Stomach (tissue), 8 donors: ENCODE measurements at regions not wholly inside any gene's neighbourhood (a gene's known extent, or its start where the extent isn't known, plus 50 kb on each side); places are given as distances from the start of the nearest gene placed in this dataset.
A peak's percentile ranks its signal among the peaks of the same experiment; 100 is the strongest.
"Not testable (repeated sequence)": the region's sequence is repeated elsewhere in the genome, so short reads cannot be mapped to it uniquely, and the experiment has no call there.

Experiments used
- DNase-seq, 2 donors: peaks; one replicate each; pipeline versions ENCODE4 v3.0.0 to v3.0.0-alpha.2; 2013 to 2019
- H3K27ac ChIP-seq, 5 donors: fragments of 200-600 bp in 4 of 5; sonication (generic) in 4 of 5; one replicate each; pipeline ENCODE4 v1.5.1; 2013 to 2019; ENCODE audit warnings: mild to moderate bottlenecking in 1 of 5, moderate library complexity in 1 of 5
- H3K27me3 ChIP-seq, 3 donors: fragments of 200-600 bp; sonication (generic); one replicate each; pipeline ENCODE4 v1.5.1; 2017 to 2019; ENCODE audit warnings: mixed run types in 1 of 3
- H3K36me3 ChIP-seq, 4 donors: fragments of 200-600 bp; sonication (generic); 1 replicate in 3 of 4; 2 replicates in 1 of 4; pipeline ENCODE4 v1.5.1; 2016 to 2019
- H3K4me1 ChIP-seq, 4 donors: fragments of 200-600 bp; sonication (generic); one replicate each; pipeline ENCODE4 v1.5.1; 2016 to 2019
- H3K4me3 ChIP-seq, 4 donors: fragments of 200-600 bp; sonication (generic) in 3 of 4; one replicate each; pipeline ENCODE4 v1.5.1; 2016 to 2019; ENCODE audit warnings: mild to moderate bottlenecking in 1 of 4
- H3K9me3 ChIP-seq, 4 donors: fragments of 200-600 bp; sonication (generic); one replicate each; pipeline ENCODE4 v1.5.1; 2016 to 2019
- EP300 ChIP-seq: sonication (generic); formaldehyde crosslinking; IDR thresholded peaks from one replicate; pipeline ENCODE4 v1.6.1; 2017; ENCODE audit warnings: antibody characterized with exemption
- POLR2A ChIP-seq, 4 donors: fragments of 450-650 bp; IDR thresholded peaks; one replicate each; pipeline ENCODE4 v1.6.1; 2016; ENCODE audit warnings: antibody characterized with exemption in 4 of 4, control low read depth in 2 of 4, mild to moderate bottlenecking in 1 of 4, moderate library complexity in 1 of 4
- POLR2AphosphoS5 ChIP-seq, 3 donors: sonication (generic); formaldehyde crosslinking; IDR thresholded peaks; one replicate each; pipeline ENCODE4 v1.6.1; 2016; ENCODE audit warnings: antibody characterized with exemption in 3 of 3
- WGBS, 5 donors: extraction: QIAGEN DNeasy Blood & Tissue Kit in 3 of 5; methylation state at CpG; one replicate each; pipeline versions ENCODE4 v1.1.5 to v1.1.7; 2013 to 2018; 5-methylcytosine and 5-hydroxymethylcytosine counted together
- intact Hi-C: fragments of 100-400 bp; cut with DNase I; formaldehyde crosslinking; loops from one replicate; pipeline ENCODE4 v1.15.1; 2023; ENCODE audit warnings: low total_unique reads
- TF ChIP-seq, protein P1 (sequence below), 7 experiments: fragments of 450-650 bp in 4 of 7; fragments of 200-600 bp in 3 of 7; sonication (generic) in 3 of 7; IDR thresholded peaks; one replicate each; pipeline ENCODE4 v1.5.1; 2016 to 2019; ENCODE audit warnings: antibody characterized with exemption in 7 of 7, control low read depth in 2 of 7, mild to moderate bottlenecking in 1 of 7
- donor health status: healthy with polysubstance abuse.
- donor health status: Bipolar disorder and iron deficiency.
- donor health status: healthy.

- H3K27me3 ChIP-seq = no peaks in the 10 kb centered on the region
- H3K4me3 ChIP-seq = no peak overlapping the region
- H3K9me3 ChIP-seq = no peaks in the 10 kb centered on the region
- H3K36me3 ChIP-seq = no peaks in the 10 kb centered on the region
- DNase-seq = peak; percentile 33 to 42
- intact Hi-C loops = no loop called here
- no peak for TF ChIP-seq EP300
- TF ChIP-seq, protein P1, sequence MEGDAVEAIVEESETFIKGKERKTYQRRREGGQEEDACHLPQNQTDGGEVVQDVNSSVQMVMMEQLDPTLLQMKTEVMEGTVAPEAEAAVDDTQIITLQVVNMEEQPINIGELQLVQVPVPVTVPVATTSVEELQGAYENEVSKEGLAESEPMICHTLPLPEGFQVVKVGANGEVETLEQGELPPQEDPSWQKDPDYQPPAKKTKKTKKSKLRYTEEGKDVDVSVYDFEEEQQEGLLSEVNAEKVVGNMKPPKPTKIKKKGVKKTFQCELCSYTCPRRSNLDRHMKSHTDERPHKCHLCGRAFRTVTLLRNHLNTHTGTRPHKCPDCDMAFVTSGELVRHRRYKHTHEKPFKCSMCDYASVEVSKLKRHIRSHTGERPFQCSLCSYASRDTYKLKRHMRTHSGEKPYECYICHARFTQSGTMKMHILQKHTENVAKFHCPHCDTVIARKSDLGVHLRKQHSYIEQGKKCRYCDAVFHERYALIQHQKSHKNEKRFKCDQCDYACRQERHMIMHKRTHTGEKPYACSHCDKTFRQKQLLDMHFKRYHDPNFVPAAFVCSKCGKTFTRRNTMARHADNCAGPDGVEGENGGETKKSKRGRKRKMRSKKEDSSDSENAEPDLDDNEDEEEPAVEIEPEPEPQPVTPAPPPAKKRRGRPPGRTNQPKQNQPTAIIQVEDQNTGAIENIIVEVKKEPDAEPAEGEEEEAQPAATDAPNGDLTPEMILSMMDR (IDR thresholded peaks at IDR 0.05) = no peak
- peak in 1 of 3 donors; percentile 61 for TF ChIP-seq POLR2AphosphoS5 (IDR thresholded peaks at IDR 0.05)
- no peak for TF ChIP-seq POLR2A (IDR thresholded peaks at IDR 0.05)
- H3K27ac ChIP-seq = peak overlapping the region in 4 of 5 donors; percentile 19 to 69 (median 50)
- 66 to 77% (median 74%) methylated on average over 12 of the region's 12 CpGs for WGBS, 5 donors
- peaks cover 6 to 19% (median 16%) of the 10 kb centered on the region in 4 donors for H3K4me1 ChIP-seq
These were observed 85.0 kb upstream of the KIF5B start for GRCh38 chr10:32141018-32141807.

DNA sequence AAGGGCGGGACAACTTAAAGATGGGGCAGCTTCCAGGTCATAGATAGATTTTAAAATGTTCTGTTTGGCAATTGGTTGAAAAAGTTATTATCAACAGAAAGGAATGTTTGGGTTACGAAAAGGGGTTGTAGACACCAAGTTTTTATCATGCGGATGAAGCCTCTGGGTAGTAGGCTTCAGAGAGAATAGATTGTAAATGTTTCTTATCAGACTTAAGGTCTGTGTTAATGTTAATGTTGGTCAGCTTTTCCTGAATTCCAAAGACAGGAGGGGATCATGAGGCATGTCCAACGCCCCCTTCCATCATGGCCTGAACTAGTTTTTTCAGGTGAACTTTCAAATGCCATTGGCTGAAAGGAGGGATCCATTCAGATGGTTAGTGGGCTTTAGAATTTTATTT, 84.2 kb upstream of the KIF5B start:
- no peaks in the 10 kb centered on the region for H3K27me3 ChIP-seq
- H3K9me3 ChIP-seq = no peaks in the 10 kb centered on the region
- no peak overlapping the region for H3K4me3 ChIP-seq
- no peak for DNase-seq
- intact Hi-C loops = no loop called here
- H3K27ac ChIP-seq = peak overlapping the region in 3 of 5 donors; percentile 45 to 69 (median 55)
- TF ChIP-seq POLR2AphosphoS5 (IDR thresholded peaks at IDR 0.05) (no peak), POLR2A (IDR thresholded peaks at IDR 0.05) (no peak), EP300 (no peak)
- TF ChIP-seq, protein P1 (IDR thresholded peaks at IDR 0.05) = no peak
- no peaks in the 10 kb centered on the region for H3K36me3 ChIP-seq
- H3K4me1 ChIP-seq = peaks cover 6 to 19% (median 16%) of the 10 kb centered on the region in 4 donors
- 83 to 97% (median 93%) methylated on average over 4 of the region's 4 CpGs for WGBS, 5 donors

DNA sequence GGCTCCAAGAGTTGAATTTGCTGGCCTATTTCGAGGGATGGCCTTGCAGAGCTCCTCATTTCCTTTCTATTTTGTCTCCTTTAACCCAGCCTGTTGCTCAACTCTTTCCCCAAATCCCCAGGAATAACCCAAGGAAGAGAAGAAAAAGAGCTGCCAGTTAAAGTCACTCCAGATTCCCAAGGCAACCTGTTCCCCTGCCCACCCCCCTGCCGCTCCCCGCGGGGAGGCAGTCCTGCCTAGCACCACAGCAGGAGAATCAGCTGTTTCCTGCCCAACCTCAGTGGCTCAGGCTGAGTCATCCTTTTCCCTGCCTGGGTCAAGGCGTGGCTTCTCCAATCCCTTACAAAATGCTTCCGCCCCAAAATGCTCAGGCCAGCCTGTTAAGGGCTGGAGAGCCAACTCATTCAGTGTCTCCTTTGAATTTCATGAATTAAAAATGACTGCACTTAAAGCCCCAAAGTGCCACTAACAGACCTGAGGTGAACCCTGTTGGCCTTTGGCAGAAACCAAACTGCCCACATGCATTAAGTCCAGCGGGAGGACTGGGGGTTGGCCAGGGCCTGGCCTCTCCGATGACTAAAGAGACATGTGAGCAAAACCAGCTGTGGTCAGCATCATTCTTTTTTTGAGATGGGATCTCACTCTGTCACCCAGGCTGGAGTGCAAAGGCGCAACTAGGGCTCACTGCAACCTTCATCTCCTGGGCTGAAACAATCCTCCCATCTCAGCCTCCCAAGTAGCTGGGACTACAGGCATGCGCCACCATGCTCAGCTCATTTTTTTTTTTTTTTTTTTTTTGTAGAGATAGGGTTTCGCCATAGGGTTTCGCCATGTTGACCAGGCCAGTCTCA, 83.2 kb upstream of the KIF5B start:
- no peaks in the 10 kb centered on the region for H3K36me3 ChIP-seq
- no peak overlapping the region for H3K4me3 ChIP-seq
- no peaks in the 10 kb centered on the region for H3K9me3 ChIP-seq
- peak; percentile 68 to 90 for DNase-seq
- H3K4me1 ChIP-seq = peaks cover 6 to 19% (median 16%) of the 10 kb centered on the region in 4 donors
- intact Hi-C loops = no loop called here
- TF ChIP-seq POLR2A (IDR thresholded peaks at IDR 0.05) (no peak), EP300 (no peak), POLR2AphosphoS5 (IDR thresholded peaks at IDR 0.05) (peak; percentile 3 to 84 (median 34))
- TF ChIP-seq, protein P1 (IDR thresholded peaks at IDR 0.05) = peak in 1 of 7 experiments; percentile 23
- peak overlapping the region; percentile 37 to 72 (median 45) for H3K27ac ChIP-seq
- H3K27me3 ChIP-seq = no peaks in the 10 kb centered on the region
- WGBS, 5 donors = 42 to 53% (median 48%) methylated on average over 12 of the region's 12 CpGs

DNA sequence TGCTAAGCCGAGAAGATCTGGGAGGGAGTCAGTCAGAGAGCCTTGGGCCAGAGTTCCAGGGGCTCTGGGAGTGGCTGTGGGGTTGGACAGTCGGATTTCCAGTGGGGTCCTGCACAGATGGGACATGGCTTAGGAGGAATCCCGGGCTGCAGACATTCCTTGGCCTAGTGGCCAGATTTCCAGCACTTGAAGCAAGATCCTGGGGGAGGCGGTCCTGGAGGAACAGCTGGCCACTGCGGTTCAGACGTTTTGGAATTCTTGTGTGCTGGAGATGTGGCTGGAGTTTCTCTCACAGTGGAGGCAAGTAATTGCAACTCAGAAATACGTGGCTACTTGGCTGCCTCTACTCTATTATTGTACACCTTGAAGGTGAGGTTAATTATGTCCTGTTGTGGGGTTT, 80.7 kb upstream of the KIF5B start:
- 58 to 79% (median 76%) methylated on average over 5 to 7 of the region's 7 CpGs for WGBS, 5 donors
- H3K4me3 ChIP-seq, H3K9me3 ChIP-seq, H3K27me3 ChIP-seq, intact Hi-C loops, H3K36me3 ChIP-seq, H3K27ac ChIP-seq: not testable (repeated sequence)
- peak in 1 of 2 donors; percentile 19 for DNase-seq
- peaks cover 6 to 19% (median 16%) of the 10 kb centered on the region in 4 donors for H3K4me1 ChIP-seq

GRCh38 chr10:32135796-32136195, 79.6 kb upstream of the KIF5B start:
- H3K4me3 ChIP-seq, H3K9me3 ChIP-seq, H3K27ac ChIP-seq, intact Hi-C loops, H3K36me3 ChIP-seq, H3K27me3 ChIP-seq, DNase-seq: not testable (repeated sequence)
- H3K4me1 ChIP-seq = peaks cover 11 to 25% (median 21%) of the 10 kb centered on the region in 4 donors
- WGBS, 5 donors = 88 to 96% (median 95%) methylated on average over 5 of the region's 5 CpGs
